ENCODE measurements at regions not wholly inside any gene's neighbourhood (a gene's known extent, or its start where the extent isn't known, plus 50 kb on each side); places are given as distances from the start of the nearest gene placed in this dataset.

DNA sequence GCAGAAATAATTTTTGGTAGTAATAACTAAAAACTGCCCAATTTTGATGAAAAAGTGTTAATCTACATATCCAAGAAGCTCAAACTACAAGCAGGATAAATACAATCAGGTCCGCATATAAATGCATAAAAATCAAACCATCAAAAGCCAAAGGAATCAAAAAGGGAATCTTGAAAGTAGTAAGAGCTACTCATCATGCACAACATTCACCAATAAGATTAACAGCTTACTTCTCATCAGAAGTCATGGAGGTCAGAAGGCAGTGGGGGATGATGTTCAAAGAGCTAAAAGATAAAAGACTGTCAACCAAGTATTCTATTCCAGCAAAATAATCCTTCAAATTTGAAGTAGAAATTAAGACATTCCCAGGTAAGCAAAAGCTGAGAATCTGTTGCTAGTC, 76.4 kb downstream of the CRPPA start:
- peaks cover 6% of the 10 kb centered on the region for H3K36me3 Mint-ChIP-seq (ENCODE audit: insufficient read depth, unreplicated experiment)
- POLR2A ChIA-PET = no interaction called here
- peaks cover 14% of the 10 kb centered on the region for H3K9me3 Mint-ChIP-seq (ENCODE audit: unreplicated experiment)
- CTCF ChIA-PET = no interaction called here
- no peaks in the 10 kb centered on the region for H3K27me3 Mint-ChIP-seq (ENCODE audit: insufficient read depth, unreplicated experiment)
- TF ChIP-seq, protein P1, sequence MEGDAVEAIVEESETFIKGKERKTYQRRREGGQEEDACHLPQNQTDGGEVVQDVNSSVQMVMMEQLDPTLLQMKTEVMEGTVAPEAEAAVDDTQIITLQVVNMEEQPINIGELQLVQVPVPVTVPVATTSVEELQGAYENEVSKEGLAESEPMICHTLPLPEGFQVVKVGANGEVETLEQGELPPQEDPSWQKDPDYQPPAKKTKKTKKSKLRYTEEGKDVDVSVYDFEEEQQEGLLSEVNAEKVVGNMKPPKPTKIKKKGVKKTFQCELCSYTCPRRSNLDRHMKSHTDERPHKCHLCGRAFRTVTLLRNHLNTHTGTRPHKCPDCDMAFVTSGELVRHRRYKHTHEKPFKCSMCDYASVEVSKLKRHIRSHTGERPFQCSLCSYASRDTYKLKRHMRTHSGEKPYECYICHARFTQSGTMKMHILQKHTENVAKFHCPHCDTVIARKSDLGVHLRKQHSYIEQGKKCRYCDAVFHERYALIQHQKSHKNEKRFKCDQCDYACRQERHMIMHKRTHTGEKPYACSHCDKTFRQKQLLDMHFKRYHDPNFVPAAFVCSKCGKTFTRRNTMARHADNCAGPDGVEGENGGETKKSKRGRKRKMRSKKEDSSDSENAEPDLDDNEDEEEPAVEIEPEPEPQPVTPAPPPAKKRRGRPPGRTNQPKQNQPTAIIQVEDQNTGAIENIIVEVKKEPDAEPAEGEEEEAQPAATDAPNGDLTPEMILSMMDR (IDR thresholded peaks at IDR 0.05; ENCODE audit: unreplicated experiment) = no peak
- no peak overlapping the region for H3K4me3 Mint-ChIP-seq (ENCODE audit: unreplicated experiment)
- no TSS peak for BruUV-seq (replicated peaks)
- intact Hi-C loops (cut with micrococcal nuclease) = no loop called here
- no peak for DNase-seq (ENCODE audit: unreplicated experiment)
- H3K4me1 Mint-ChIP-seq (ENCODE audit: insufficient read depth, unreplicated experiment) = peaks cover 14% of the 10 kb centered on the region
- H3K27ac Mint-ChIP-seq (ENCODE audit: low read depth, unreplicated experiment) = no peak overlapping the region

DNA sequence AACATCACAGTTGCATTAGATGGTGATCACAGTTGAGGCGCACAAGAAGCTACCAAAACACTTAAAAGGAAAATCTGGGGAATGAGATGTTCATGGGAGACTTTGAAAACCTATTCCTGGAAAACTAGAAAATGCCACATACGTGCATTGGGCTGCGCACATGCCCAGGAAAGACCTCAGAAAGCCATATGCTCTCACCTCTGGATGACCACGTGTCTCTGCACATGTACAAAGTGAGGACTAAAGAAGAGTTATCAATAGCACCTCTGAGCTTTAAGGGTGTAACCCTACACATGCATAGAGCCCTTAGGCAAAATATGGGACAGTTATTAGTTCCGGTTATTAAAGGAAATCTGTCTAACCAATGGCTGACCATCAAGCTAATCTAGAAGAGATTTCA, 77.7 kb downstream of the CRPPA start:
- ChIA-PET CTCF (no interaction called here), POLR2A (no interaction called here)
- Mint-ChIP-seq H3K36me3 (ENCODE audit: insufficient read depth, unreplicated experiment) (peaks cover 6% of the 10 kb centered on the region), H3K9me3 (ENCODE audit: unreplicated experiment) (peaks cover 14% of the 10 kb centered on the region), H3K4me1 (ENCODE audit: insufficient read depth, unreplicated experiment) (peaks cover 14% of the 10 kb centered on the region), H3K27me3 (ENCODE audit: insufficient read depth, unreplicated experiment) (no peaks in the 10 kb centered on the region), H3K27ac (ENCODE audit: low read depth, unreplicated experiment) (no peak overlapping the region), H3K4me3 (ENCODE audit: unreplicated experiment) (no peak overlapping the region)
- DNase-seq (ENCODE audit: unreplicated experiment) = no peak
- intact Hi-C loops (cut with micrococcal nuclease) = no loop called here
- TF ChIP-seq, protein P1 (IDR thresholded peaks at IDR 0.05; ENCODE audit: unreplicated experiment) = no peak
- no TSS peak for BruUV-seq (replicated peaks)

DNA sequence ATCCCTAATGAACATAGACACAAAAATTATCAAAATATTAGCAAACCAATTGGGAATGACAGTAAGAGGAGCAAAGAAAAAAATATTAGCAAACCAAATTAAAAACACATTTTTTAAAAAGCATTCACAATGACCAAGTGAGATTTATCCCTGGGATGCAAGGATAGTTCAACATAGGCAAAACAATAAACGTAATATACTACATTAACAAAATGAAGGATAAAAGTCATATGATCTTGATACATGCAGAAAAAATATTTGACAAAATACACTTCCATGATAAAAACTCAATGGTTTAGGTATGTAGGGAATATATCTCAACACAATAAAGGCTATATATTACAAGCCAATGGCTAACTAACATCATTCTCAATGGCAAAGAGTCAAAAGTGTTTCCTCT, 83.3 kb downstream of the CRPPA start:
- BruUV-seq (replicated peaks) = no TSS peak
- H3K36me3 Mint-ChIP-seq (ENCODE audit: insufficient read depth, unreplicated experiment) = no peaks in the 10 kb centered on the region
- POLR2A ChIA-PET = no interaction called here
- no peak overlapping the region for H3K4me3 Mint-ChIP-seq (ENCODE audit: unreplicated experiment)
- TF ChIP-seq, protein P1 (IDR thresholded peaks at IDR 0.05; ENCODE audit: unreplicated experiment) = no peak
- no peak overlapping the region for H3K27ac Mint-ChIP-seq (ENCODE audit: low read depth, unreplicated experiment)
- CTCF ChIA-PET = interaction anchor here (0.6 to 0.8 kb wide), 2 partner anchors 385 to 553 kb away, joined by 3 to 5 read pairs; no protein-coding TSS in a partner anchor
- no peak for DNase-seq (ENCODE audit: unreplicated experiment)
- intact Hi-C loops (cut with micrococcal nuclease) = no loop called here
- H3K4me1 Mint-ChIP-seq (ENCODE audit: insufficient read depth, unreplicated experiment) = no peaks in the 10 kb centered on the region
- peaks cover 8% of the 10 kb centered on the region for H3K9me3 Mint-ChIP-seq (ENCODE audit: unreplicated experiment)
- no peaks in the 10 kb centered on the region for H3K27me3 Mint-ChIP-seq (ENCODE audit: insufficient read depth, unreplicated experiment)

DNA sequence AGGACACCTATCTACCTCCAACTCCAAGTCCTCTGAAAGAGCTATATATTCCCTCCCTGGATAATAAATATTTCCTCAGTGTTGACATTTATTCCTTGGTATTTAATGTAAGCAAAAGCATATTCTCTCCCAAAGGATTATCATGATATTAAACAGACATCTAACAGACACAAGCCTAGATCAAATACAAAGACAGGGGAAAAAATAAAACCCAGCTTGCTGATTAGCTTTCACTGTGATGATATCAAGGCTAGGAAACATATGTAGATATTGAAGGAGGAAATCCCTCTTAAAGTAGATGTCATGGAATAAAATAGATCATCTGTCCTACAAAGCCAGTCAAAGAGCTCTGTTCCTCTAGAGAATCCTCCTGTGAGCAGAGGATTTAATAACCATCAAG, 95.2 kb downstream of the CRPPA start:
- no peak for DNase-seq (ENCODE audit: unreplicated experiment)
- H3K4me3 Mint-ChIP-seq (ENCODE audit: unreplicated experiment) = no peak overlapping the region
- no TSS peak for BruUV-seq (replicated peaks)
- H3K27me3 Mint-ChIP-seq (ENCODE audit: insufficient read depth, unreplicated experiment) = no peaks in the 10 kb centered on the region
- H3K4me1 Mint-ChIP-seq (ENCODE audit: insufficient read depth, unreplicated experiment) = no peaks in the 10 kb centered on the region
- ChIA-PET CTCF (interaction anchor here (0.9 to 1.0 kb wide), 2 partner anchors 11 to 177 kb away, joined by 6 read pairs; no protein-coding TSS in a partner anchor), POLR2A (interaction anchor here (0.6 kb wide), 1 partner anchor 36 kb away, joined by 3 read pairs; no protein-coding TSS in a partner anchor)
- H3K27ac Mint-ChIP-seq (ENCODE audit: low read depth, unreplicated experiment) = no peak overlapping the region
- intact Hi-C loops (cut with micrococcal nuclease) = no loop called here
- TF ChIP-seq, protein P1 (IDR thresholded peaks at IDR 0.05; ENCODE audit: unreplicated experiment) = no peak
- no peaks in the 10 kb centered on the region for H3K36me3 Mint-ChIP-seq (ENCODE audit: insufficient read depth, unreplicated experiment)
- H3K9me3 Mint-ChIP-seq (ENCODE audit: unreplicated experiment) = no peaks in the 10 kb centered on the region
